HG02973 (cell line): ENCODE measurements at regions not wholly inside any gene's neighbourhood (a gene's known extent, or its start where the extent isn't known, plus 50 kb on each side); places are given as distances from the start of the nearest gene placed in this dataset.
"Not testable (repeated sequence)": the region's sequence is repeated elsewhere in the genome, so short reads cannot be mapped to it uniquely, and the experiment has no call there.

ENCODE experiments used
- ATAC-seq: cut with Tn5 transposase; IDR thresholded peaks from one replicate; pipeline ENCODE4 v1.9.1; 2021; ENCODE audit warnings: moderate library complexity; ENCODE audit not compliant: unreplicated experiment

DNA sequence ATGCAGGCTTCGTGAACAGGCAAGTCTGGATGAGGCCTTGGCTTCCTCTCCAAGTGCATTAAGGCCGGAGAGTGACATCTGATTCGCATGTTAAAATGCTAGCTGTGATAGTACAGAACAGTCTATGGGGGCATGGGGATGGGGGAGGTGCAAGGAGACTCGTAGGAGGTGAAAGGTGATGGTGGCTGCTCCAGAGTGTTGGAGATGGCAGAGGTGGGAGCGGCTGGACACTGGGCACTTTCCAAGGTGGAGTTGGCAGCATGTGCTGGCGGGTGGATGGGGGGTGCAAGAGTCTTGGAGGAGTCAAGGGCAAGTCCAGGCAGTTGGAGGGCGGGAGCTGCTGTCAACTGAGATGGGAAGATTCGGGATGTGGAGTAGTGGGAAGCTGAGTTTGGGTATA lies 350.9 kb upstream of the TNRC6C start:
- no peak for ATAC-seq

DNA sequence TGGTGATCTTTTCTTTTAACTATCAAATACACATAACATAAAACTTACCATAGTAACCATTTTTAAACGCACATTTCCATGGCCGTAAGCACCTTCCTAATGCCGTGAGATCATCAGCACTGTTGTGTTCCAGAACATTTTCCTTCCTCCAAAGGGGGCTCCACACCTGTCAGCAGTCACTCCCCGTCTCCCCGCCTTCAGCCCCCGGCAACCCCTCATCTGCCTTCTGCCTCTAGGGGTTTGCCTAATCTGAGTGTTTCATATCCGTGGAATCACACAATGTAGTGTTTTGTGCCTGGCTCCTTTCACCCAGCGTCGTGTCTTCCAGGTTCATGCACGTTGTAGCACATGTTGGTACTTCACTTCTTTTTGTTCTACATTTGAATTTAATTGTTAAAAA lies 350.1 kb upstream of the TNRC6C start:
- no peak for ATAC-seq

DNA sequence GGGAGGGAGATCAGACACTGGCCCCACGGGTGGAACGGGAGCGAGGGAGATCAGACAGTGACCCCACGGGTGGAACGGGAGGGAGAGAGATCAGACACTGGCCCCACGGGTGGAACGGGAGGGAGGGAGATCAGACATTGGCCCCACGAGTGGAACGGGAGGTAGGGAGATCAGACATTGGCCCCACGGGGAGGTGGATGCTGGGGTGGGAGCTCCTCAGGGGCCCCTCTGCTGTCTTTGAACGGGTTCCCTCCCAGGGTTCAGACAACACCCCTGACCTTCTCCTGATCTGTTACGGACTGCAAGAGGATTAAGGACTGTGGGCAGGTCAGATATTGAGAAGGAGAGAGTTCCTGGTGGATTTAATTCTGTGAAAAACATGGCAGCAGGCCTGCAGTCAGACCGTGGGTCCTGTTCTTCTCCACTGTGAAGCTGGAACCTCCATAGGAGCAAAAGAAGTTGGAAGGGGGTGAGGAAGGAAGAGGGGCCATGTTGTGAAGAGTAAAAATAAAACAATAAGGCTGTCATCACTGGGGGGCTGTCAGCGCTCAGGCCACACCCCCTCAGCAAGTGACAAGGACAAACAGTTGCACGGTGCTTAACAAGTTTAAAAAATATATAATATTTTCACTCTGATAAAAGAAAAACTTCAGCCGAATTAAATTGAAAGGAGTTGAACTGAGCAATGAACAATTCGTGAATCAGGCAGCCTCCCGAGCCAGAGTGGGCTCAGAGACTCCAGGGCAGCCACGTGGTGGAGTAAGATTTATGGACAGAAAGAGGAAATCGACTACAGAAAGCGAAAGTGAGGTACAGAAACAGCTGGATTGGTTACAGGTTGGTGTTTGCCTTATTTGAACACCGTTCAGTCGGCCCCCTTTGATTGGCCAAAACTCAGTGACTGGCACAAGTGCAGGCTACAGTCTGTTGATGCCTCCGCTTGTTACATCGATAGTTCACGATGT lies 348.7 kb upstream of the TNRC6C start:
- no peak for ATAC-seq

DNA sequence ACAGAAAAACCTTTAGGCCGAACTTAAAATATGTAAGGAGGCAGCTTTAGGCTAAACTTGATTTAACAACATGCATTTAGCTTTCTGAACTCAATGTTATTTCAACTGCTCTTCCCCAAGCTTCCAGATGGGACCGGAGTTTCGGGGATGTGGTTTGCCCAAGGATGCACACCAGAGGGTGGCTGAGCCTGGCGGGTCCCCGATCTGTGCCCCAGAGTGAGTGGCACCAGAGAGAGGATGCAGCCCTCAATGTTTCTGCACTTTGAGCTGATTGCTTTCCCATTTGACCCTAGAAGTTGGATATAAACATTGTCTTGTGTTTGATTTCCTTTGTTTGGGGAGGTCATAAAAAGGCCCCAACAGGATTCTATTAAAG lies 348.0 kb upstream of the TNRC6C start:
- no peak for ATAC-seq

DNA sequence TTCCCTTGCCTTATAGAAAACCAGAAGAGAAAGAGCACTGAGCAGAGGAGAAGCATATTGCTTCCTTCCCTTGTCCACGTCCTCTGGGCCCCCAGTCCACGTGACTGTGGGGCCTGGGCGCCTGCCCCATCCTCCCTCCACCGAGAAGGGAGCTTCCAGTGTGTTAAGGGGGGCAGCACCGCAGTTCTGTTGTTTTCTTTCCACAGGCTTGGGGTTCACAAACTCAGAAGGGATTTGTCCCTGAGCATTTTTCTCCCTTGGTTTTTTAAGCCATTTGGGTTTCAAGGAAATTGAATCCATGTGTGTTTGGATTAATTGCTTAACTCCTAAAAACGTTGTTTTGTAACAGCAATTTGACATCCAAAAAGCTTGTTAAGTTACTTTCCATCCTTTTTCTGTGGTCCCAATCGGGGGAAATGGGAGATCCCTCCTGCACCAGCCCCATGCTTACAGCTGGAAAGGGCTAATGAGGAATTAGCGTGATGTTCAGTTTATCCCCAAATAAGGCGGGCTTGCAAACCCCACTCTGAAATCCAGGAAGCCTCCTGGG lies 347.5 kb upstream of the TNRC6C start:
- ATAC-seq = no peak

DNA sequence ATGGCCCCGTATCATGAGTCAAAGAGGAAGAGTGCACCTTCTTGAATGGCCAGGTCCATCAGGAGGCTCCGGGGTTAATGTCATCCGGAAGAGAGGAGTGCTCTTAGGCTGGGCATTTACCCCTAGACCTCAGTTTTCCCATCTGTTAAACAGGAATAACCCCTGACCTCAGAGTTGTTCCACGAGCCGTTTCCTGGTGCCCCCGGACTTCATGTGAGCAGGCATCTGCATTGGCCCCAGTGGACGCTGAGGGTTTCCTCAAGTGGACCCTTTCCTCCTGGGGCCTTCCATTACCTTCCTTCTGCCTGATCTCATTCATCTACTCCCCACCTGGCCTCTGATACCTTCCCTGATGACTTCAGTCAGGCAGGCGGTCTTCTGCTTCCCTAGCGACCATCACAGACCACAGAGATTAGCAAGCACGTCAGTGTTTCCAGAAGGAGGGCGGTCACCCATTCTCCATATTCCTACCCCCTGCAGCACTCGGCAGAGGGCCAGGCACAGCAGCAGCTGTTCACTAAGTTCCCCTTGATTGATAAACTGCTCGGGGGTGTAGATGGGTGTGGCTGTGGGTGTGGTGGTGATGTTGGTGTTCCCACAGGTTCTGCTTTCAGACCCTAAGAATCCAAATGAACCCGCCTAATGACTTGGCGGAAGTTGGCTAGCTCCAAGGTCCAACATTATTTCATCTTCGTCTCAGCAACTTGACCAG lies 346.6 kb upstream of the TNRC6C start:
- no peak for ATAC-seq

DNA sequence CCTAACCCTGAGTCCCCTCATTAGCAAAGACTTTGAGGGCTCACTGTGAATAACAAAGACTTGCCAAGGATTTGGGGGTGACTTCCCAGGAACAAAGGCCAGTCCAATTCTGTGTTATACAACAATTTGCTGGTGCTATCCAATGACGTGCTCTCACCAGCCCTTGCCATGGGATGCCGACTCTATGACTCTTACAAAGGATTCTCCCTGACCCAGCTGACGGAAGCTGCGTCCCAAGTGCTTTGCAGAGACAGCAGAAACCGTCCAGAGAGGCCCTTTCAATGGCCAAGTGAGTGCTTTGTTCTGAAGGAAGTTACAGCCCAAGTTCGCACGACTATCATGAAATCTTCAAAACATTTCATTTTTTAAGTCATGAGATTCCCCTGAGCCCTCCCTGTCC lies 345.3 kb upstream of the TNRC6C start:
- no peak for ATAC-seq

DNA sequence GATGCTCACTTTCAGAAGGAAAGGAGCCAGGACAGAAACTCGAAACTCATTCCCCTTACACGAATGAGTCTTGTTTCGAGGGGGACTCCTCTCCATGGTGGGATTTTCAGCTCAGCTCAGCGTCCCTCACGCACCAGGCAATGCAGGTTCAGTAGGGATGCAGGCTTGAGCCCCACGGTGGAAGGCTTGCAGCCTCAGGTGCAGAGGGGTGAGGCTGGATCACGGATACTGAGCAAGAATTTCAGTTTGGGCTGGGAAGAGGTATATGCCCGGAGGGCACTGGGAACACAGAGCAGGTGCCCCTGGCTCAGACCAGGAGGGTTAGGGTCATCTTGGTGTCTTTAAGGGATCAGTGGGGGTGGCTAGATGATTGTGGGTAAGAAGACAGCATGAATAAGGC lies 344.9 kb upstream of the TNRC6C start:
- ATAC-seq = no peak

DNA sequence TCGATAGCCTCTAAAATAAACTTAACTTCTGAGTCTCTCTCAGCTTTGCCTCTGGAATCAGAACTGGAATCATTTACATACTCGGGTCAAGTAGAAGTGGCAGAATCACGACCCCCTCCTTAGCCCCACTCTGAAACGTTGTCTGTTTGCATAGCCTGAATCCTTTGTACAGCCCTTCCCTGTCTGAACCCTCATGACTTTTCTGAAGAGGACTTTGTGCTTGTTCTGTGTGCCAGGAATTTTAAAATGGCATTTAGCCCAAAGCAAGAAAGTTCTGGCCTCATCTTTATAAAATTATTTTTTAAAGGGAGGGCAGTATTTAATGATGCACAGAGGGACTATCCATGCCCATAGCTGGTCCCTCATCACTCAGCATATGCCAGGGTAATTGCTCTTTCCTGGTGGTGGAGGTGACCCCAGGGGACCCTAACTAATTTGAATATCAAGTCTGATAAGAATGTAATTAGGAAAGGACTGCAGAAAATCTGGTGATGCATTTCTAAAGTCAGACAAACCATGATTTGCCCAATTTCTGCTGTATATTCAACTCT lies 342.7 kb upstream of the TNRC6C start:
- no peak for ATAC-seq

DNA sequence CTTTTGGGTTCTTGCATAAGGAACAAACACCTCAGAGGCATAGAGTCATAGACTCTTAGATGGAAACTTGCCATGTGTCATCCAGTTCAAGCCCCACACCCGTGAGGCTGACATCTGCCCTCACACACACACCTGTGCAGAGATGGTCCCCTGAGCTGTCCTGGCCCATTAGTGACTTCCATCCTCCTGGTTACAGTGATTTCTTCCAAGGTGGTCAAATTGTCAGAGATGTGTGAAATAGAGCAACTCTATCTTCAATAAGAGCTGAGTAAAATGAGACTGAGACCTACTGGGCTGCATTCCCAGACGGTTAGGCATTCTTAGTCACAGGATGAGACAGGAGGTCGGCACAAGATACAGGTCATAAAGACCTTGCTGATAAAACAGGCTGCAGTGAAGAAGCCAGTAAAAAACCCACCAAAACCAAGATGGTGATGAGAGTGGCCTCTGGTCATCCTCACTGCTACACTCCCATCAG lies 342.2 kb upstream of the TNRC6C start:
- no peak for ATAC-seq

DNA sequence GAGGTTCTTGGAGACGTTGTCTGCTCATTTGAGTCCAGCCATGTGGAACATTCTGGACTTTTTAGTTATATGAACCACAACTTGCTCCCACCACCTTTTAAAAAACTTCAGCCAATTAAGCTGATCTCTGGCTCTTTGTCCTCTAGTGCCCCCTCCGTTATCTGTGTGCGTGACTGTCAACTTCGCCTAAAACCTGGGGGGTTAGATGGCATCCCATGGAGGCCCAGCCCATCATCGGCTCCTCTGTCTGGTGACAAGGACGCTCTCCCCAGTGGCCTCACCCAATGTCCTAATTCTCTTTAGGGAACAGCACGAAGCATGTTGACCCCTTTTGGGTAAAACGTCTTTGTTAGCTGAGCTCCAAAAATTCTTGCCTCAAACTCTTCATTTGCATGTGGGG lies 341.0 kb upstream of the TNRC6C start:
- no peak for ATAC-seq

DNA sequence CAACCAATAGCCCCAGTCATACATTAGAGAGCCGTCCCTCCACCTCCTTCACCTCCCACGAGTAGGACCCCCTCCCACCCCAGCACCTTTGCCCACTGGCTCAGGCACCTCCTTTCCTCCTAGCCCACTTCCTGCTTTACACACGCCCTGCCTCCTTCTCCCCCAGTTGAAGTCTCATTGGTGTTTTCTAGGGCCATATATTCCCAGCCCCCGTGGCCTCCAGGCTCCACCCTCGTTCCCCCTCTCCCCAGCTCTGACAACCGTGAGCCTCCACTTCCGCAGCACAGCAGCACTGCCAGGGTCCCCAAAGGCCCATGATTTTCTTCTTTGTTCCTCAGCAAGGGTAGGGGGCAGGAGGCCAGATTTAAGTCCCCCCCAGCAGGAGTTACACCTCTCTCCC lies 340.3 kb upstream of the TNRC6C start:
- ATAC-seq = no peak

DNA sequence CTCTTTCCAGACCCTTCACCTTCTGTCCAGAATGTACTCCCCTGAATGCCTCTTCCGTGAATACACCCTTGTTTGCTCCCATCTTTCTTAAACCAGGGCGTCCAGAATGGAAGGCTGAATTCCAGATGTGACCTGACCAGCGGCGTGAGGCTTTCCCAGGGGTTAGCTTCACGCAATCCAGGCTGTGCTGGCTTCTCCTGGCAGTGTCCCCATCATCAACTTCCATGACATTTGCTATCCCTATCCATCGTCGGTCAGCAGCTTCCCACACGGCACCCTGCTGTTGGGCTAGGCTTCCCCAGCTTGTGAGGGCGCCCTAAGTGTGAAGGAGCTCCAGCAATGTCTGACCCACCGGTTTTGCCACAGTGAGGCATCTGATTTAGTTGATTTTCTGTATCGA lies 339.8 kb upstream of the TNRC6C start:
- no peak for ATAC-seq

DNA sequence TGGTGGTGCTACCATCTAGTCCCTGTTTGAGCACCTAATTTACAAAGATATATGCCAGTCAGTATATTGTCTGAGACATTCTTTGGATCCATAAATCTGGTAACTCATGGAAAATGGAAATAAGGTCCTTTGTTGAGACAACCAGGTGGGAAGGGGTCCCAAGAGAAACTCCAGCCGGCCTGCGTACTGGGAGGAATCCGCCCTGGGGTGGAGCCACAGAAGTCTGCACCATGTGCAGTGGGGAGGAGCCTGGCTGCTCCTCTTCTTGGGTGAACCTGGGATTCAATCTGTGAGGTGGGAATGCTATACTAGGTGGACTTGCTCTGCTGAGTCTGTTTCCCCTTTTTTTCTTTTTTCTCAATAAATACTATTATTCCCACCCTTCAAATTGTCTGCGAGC lies 339.2 kb upstream of the TNRC6C start:
- no peak for ATAC-seq

DNA sequence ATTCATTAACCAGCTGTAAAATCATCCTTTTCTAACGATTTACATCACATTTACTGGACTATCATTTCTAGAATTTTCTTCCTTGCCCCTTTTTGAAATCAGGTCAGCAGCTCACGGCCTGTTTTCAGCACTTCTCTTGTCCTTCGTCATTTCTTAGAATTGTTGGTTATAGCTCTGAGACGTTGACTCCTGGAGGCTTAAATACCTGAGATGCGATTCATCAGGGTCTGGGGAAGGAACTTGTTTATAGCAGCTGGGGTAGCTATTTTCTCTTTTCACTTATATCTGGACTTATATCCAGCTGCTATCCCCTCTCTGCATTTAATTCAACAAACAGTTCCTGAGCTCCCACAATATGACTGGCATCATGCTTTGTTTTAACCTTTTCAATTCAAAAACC lies 338.7 kb upstream of the TNRC6C start:
- no peak for ATAC-seq

DNA sequence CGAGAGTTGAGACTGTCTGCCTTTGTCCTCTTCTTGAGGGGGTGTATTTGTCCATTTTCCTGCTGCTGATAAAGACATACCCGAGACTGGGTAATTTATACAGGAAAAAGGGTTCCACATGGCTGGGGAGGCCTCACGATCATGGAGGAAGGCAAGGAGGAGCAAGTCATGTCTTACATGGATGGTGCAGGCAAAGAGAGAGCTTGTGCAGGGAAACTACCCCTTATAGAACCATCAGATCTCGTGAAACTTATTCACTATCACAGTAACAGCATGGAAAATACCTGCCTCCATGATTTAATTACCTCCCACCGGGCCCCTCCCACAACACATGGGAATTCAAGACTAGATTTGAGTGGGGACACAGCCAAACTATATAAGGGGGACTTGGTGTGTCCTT lies 338.2 kb upstream of the TNRC6C start:
- no peak for ATAC-seq

DNA sequence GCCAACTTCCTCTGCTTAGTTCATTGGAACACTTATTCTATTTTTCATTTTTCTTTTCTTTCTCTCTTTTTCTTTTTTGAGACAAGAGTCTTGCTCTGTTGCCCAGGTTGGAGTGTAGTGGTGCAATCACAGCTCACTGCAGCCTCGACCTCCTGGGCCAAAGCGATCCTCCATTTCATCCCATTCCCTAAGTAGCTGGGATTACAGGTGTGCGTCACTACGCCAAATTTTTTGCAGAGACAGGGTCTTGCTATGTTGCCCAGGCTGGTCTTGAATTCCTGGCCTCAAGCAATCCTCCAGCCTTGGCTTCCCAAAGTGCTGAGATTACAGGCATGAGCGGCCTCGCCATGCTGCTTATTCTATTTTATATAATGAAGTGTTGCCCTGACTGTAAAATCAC lies 336.4 kb upstream of the TNRC6C start:
- not testable (repeated sequence) for ATAC-seq

DNA sequence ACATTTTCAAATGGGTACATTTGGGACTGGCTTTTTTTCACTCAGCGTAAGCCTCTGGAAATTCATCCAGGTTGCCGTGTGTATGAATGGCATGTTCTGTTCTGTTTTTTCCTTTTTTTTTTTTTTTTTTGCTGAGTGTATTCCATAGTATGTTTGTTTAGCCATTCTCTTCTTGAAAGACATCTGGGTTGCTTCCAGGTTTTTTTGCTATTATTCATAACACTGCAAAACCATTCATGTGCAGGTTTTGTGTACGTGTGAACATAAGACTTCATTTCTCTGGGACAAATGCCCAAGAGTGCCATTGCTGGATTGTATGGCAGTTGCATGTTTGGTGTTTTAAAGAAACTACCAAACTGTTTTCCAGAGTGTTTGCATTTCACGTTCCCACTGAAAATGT lies 335.9 kb upstream of the TNRC6C start:
- no peak for ATAC-seq

DNA sequence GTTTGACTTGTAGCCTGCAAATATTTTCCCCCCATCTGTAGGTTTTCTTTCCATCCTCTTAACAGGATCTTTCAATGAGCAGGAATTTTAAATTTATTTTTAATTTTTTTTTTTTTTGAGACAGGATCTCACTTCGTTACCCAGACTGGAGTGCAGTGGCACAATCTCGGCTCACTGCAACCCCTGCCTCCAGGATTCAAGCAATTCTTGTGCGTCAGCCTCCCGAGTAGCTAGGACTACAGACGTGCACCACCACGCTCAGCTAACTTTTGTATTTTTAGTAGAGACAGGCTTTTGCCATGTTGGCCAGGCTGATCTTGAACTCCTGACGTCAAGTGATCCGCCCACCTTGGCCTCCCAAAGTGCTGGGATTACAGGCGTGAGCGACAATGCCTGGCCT lies 335.2 kb upstream of the TNRC6C start:
- ATAC-seq = not testable (repeated sequence)

DNA sequence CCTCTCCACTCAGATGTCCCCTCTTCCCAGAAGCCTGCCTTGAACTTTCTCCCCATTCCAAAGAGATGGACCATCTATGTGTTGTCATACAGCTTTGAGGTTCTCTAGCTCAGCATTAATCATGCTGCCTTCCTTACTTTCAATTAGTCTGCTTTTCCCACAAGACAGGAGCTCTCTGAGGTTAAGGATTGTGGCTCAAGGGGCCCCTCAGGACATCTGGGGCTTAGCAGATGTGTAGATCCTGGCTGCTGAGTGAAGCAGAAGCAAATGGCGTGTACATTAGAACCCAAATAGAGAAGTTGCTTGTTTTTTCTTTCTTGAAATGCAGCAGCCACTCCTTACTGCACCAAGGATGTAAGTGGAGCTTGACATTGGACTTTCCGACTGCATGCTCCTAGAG lies 330.5 kb upstream of the TNRC6C start:
- no peak for ATAC-seq

DNA sequence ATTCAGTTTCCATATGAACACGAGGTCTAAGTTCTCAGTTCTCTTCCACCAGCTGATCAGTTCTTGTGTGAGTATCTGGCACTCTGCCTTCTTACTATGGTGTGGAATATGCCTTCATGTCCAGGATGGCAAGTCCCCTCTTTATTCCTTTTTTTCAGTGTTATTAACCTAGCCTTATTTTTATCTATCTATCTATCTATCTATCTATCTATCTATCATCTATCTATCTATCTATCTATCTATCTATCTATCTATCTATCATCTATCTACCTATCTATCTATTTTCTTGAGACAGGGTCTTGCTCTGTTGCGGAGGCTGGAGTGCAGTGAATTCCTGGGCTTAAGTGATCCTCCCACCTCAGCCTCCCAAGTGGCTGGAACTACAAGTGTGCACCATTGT lies 329.2 kb upstream of the TNRC6C start:
- not testable (repeated sequence) for ATAC-seq

DNA sequence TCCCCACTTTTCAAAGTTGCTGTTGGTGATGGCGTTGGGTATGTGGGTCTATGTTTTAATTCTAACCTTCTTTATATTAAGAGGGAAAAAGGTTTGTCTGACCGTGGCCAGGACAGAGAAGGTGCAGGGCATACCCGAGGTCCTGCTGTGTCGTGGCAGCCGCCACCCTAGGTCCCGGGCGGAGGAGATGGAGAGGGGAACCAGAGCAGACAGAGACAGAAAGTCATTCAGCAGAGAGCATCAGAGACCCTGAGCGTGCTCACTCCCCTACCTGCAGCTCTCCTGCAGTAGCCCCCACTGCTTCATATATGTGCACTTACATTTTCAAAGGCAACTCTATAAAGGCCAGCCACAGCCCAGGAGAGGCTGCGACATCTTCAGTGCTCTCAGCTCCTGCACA lies 327.2 kb upstream of the TNRC6C start:
- no peak for ATAC-seq
